ENCODE measurements at regions not wholly inside any gene's neighbourhood (a gene's known extent, or its start where the extent isn't known, plus 50 kb on each side); places are given as distances from the start of the nearest gene placed in this dataset.

GRCh38 chr9:108759835-108760234 is 96.0 kb downstream of the ACTL7B start:
- Histone ChIP-seq H3K36me3 (ENCODE audit: control insufficient read depth in 2 of 2, extremely low read depth in 1 of 2, insufficient read depth in 2 of 2, low read length in 2 of 2) (no peaks in the 10 kb centered on the region), H3K9me3 (replicated peaks; ENCODE audit: control insufficient read depth, insufficient read depth, low read length) (no peaks in the 10 kb centered on the region), H3K27me3 (ENCODE audit: control insufficient read depth in 2 of 2, insufficient read depth in 2 of 2, low read length in 2 of 2) (no peaks in the 10 kb centered on the region), H3K4me3 (replicated peaks in 1 of 3; ENCODE audit: insufficient read depth in 1 of 3, low read depth in 1 of 3, low read length in 3 of 3) (no peak overlapping the region), H4K20me1 (replicated peaks; ENCODE audit: control insufficient read depth, extremely low read depth, insufficient read depth, low read length) (no peaks in the 10 kb centered on the region), H3K79me2 (ENCODE audit: control insufficient read depth, insufficient read depth, low read length) (no peaks in the 10 kb centered on the region), H3K4me2 (ENCODE audit: insufficient read depth, low read length) (no peak overlapping the region), H3K27ac (ENCODE audit: insufficient read depth, low read depth, low read length) (no peak overlapping the region), H3K9me1 (replicated peaks; ENCODE audit: control insufficient read depth, extremely low read depth, insufficient read depth, low read length) (no peaks in the 10 kb centered on the region), H3K4me1 (ENCODE audit: control insufficient read depth, extremely low read depth, insufficient read depth, low read length) (no peaks in the 10 kb centered on the region), H2AFZ (ENCODE audit: low read depth, low read length) (no peak overlapping the region), H3K9ac (replicated peaks; ENCODE audit: extremely low read depth, insufficient read depth, low read length) (no peak overlapping the region)
- intact Hi-C loops (cut with micrococcal nuclease) (loop anchor here (2.0 to 5.0 kb wide), 6 partner anchors 192 to 1623 kb away; no protein-coding TSS in a partner anchor), dilution Hi-C loops (cut with MboI; ENCODE audit: extremely low pct_ligation_motif_present, low sequenced_read_pairs) (no loop called here)
- FAIRE-seq, result no peak
- POLR2A ChIA-PET, result no interaction called here
- no peak for DNase-seq (ENCODE audit: low read depth, low spot score)
- CTCF ChIA-PET, result interaction anchor here (1.0 to 4.3 kb wide), 4 partner anchors 15 to 1337 kb away, joined by 3 to 56 read pairs (median 14); no protein-coding TSS in a partner anchor
- TF ChIP-seq FOS (IDR thresholded peaks at IDR 0.05; ENCODE audit: borderline replicate concordance, insufficient read depth, low read length), result no peak
- TF ChIP-seq MYC (IDR thresholded peaks at IDR 0.05; ENCODE audit: low read depth, low read length), result no peak
- TF ChIP-seq EZH2 (IDR thresholded peaks at IDR 0.05; ENCODE audit: borderline replicate concordance, low read depth, low read length, severe bottlenecking), result no peak
- TF ChIP-seq MAX (IDR thresholded peaks at IDR 0.05; ENCODE audit: insufficient read depth, insufficient read length), result no peak
- no peak for TF ChIP-seq GATA2 (IDR thresholded peaks at IDR 0.05; ENCODE audit: insufficient read depth, insufficient read length, low read depth, low read length)
- TF ChIP-seq CTCF (IDR thresholded peaks at IDR 0.05; ENCODE audit: extremely low read depth in 1 of 2, insufficient read depth in 1 of 2, low read depth in 1 of 2, low read length in 2 of 2), result no peak
- TF ChIP-seq JUN (IDR thresholded peaks at IDR 0.05; ENCODE audit: borderline replicate concordance, insufficient read depth, insufficient read length, low read depth), result no peak
- TF ChIP-seq POLR2AphosphoS5 (IDR thresholded peaks at IDR 0.05; ENCODE audit: insufficient read depth, low read depth, low read length), result no peak
- no peak for TF ChIP-seq POLR2A (IDR thresholded peaks at IDR 0.05; ENCODE audit: low read depth, low read length)
- no TSS peak for BruUV-seq (replicated peaks)

Data from endothelial cell of umbilical vein (primary cell).